CD4-positive, alpha-beta T cell treated with Interleukin-4 for 4 hours (primary cell): ENCODE measurements at regions not wholly inside any gene's neighbourhood (a gene's known extent, or its start where the extent isn't known, plus 50 kb on each side); places are given as distances from the start of the nearest gene placed in this dataset.

Source experiments
- DNase-seq: peaks from one replicate; pipeline ENCODE4 v3.0.0-alpha.2; 2020

DNA sequence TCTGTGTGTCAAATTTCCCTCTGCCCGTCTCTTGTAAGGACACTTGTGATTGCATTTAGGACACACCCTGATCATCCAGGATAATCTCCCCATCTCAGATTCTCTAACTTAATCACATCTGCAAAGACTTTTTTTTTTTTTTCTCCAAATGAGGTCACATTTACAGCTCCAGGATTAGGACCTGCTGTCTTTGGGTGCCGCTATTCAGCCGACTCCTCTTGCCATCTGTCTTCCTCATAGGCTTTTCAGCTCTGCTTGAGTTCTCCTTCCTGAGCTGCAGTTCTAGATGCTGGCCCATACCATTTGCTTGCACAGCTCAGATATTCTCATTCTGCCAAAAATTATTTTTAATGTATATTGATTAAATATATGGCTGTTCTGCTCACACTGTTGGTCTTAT, 94.3 kb upstream of the TLE3 start:
- DNase-seq = no peak

DNA sequence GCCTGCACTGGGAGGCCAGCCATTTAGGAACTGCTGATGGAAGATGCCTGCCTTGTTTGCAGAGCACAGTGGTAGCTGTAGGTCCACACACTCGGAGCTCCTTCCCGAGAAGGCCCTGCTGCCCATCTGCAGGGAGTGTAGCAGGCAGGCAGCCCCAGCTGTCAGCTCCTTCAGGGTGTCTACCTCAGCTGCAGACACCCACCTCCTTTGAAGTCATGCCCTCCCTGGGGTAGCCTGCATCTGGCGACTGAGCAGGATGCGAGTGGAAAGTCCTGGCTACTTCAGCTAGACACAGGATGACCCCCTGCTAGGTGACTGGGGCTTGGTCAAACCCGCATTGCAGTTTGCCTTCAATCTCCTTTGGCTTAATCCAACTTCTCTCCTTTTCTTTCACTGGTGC, 93.2 kb upstream of the TLE3 start:
- DNase-seq = no peak

DNA sequence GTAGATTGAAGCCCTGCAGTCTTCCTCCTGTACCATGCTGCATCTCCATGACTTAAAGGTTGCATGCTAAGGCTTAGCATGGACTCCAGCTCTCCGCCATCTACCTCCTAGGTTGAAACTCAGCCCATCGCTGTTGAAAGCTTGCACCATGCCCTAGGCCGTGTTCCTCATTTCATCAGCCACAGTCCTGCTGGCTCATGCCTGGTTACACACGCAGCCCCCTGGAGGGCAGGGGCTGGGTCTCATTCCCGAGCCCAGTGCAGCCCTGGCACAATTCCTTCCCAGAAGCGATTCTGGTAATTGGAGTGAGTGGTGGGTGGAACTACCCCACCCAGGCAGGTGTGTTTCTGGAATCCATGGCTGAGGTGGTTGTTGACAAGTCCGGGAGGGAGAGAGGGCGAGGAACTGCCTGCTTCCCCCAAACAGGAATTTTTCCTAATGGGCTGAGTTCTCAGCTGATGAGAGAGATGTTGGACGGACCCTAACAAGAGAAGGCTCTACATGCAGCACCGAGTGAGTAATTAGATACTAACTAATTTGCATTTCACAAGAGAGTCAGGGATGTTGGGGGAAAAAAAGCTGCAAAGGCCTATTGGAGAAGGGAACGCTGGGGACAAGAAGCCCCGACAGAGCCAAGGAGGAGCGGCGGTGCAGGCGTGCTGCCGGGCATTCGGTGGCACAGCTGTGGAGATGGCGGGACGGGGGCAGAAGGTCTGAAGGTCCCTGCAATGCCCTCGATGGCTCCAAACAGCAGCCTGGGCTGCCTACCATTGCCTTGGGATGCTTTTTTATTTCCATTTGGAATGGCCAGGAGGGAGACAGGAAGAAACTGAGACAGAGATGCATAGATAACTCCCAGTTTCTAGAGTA, 92.3 kb upstream of the TLE3 start:
- DNase-seq = no peak

DNA sequence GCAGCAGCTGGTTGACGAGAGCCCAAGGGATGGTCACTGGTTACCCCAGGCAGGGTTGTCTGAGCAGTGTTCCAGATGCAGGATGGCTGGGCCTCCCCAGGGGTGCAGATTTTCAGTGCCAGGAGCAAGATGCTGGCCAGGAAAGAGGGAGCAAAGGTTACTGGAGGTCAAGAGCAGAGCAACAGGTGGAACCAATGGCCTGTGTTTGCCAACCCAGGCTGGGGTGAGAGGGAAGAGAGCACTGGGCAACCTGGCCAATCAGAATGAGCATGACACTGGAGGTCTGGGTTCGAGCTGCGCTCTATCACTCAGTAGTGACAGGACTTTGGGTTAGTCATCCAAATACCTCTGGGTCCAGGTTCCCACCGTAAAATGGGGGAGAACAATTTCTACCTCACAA, 90.6 kb upstream of the TLE3 start:
- no peak for DNase-seq

DNA sequence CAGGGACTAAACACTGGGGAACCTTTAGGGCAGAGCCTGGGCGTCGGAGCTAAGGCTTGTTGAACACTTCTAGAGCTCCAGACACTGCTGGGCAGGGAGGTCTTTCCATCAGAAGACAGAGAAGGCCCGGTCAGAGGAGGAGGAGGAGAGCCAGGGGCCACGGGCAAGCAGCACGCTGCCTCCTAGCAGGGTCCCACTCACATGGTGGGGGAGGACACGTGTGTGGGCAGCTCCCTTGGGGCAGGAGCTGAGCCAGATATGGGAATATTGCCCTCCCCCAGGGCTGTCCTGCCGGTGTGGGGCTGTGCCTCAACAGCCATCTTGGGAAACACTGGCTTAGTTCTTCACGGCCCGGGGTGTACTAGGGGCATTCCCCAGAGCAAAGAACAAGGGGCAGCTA, 89.6 kb upstream of the TLE3 start:
- no peak for DNase-seq

DNA sequence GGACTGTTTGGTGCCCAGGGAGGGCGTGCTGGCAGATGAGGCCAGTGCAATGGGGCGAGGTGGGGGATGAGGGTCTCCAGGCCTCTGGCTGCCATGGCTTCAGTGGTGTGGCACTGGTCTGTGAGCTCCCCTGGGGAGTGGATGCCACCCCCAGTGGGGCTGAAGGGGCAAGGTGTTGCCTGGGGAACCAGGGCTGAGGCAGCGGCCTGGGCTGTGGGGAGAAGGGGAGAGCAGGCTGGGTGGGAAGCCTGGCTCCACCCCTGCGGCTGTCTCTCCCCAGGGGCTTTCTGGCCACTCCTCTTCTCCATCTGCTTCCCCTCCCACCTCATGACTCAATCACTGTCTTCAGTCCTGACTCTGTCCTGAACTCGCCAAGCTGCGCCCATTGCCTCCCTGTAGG, 88.4 kb upstream of the TLE3 start:
- no peak for DNase-seq

DNA sequence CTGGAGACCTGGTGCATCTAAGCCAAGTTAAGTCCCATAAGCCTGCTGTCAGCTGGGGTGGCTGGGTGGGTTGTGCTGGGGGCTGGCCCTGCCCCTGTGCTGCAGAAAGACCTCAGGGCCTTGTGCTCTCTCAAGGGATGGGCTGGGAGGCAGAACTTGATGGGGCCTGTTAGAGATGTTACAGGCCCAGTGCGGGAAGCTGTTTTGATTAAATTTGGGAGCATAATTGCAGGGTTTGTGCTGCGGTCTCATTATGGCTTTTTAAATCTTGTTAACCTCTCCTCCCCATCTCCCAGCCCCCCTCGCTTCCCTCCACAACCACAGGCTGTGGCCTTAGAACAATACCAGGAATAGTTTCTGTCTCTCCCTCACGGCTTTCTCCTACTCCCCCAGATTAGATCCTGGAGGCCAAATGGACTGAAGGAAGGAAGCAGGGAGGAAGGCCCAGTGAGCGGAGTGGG, 87.6 kb upstream of the TLE3 start:
- no peak for DNase-seq

DNA sequence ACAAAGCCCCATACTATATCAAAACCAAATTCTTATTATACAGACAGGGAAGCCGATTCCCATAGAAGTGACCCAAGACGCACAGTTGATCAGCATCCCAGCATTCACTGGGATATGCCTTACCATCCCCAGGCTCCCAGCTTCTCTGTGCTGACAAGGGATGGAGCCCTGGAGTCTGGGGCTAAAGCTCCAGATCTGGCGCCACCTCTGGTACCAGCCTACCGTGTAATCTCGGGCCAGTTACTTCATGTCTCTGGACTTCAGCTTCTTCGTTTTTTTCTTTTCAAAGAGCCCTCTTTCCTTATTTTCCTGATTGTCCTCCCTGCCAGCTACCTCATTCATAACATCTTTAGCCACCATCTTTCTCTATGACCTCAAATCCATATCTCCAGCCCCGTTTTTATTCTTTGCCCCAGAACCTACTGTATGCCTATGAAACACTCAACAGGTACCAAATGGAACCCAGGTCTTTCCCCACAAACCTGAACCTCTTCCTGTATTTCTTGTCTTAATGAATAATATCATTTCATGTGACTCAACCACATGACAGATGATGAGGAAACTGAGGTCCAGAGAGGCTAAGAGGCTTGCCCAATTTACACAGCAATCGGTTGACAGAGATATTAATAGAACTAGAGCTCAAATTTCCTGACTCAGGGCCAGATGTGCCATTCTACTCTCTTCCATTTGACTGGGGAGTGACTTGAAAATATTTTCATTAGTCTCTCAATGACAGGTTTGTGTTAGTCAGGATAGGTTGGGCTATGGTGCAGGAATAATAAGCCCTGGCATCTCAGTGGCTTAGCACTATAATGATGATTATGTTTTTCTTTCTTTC, 85.4 kb upstream of the TLE3 start:
- DNase-seq = no peak

DNA sequence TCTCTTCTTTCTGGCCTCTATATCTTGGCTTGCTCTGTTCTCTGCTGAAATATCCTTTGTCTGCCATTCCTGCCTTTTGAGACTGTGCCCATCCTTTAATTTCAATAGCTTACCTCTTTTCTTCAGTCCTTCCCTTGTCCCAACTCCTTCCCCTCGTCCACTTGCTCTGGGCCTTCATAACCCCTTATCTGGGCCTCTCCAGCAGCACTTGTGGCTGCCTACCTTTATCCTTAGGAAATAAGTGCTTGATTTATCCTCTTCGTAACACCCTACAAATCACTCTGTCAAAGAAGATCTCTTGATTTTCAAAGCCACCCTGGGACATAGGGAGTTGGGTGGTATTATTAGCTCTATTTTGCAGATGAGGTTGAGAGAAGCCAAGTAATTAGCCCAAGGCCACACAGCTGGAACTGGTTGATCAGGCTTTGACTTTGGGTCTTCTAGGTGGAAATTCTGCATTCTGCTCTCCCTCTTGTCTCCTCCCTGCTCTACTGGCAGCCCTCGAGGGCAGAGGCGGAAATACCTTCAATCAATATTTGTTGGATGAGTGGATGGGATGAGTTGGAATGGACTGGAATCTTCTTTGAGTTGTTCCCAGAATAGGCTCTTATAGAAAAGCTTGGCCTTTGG, 84.0 kb upstream of the TLE3 start:
- no peak for DNase-seq

DNA sequence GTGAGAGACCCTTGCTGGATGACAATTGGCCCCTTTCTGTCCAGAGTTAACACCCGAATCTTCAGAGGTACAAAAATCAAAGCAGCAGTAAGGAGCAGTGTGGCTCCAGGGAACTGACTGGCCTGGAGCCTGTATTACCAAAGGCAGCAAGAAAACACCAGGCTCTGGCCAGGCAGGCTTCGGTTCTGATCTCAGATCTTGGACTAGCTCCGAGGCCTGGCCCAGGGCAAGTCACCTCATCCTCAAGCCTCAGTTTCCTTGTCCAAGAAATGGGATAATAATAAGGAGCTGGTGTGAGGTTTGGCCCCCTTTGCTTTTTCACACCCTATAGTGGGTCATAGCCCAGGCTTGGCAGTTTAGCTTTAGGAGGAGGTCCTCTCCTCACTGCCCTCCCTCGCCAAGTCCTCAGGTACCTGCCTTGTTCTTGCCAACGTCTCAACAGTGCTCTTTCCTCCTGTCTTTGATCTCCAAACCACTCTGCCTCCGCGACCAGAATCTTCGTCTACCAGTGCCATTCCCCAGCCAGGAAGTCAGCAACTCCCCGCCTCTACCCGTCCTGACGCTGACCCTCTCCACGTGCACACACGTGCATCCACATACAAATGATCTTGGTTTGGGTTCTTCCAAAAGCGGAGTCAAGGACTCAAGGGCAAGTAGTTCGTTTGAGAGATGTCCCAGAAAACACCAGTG, 82.6 kb upstream of the TLE3 start:
- no peak for DNase-seq

DNA sequence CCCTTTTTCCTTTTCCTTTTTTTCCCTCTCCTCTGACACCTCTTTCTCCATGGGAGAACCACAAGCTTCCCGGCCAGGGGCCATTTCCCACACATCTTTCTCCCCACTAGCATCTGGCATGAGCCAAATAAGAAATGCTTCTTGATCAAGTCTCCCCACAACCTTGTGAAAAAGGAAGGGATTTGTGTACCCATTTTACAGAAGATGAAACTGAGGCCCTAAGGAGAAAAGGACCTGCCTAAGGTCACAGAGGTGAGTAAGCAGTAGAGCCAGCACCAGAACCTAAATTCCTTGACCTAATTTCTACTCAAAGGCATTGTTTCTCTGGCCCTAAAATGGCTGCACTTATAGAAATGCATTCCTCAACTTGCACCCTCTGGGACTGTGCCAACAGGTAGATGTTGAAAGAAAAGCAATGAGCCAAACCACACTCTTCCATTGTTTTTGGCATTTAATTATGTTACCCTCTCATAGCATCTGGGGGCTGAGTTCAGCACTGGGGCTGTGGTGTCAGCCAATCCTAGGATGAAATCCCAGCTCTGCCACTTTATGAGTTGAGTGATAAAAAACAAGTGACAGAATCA, 81.7 kb upstream of the TLE3 start:
- no peak for DNase-seq

DNA sequence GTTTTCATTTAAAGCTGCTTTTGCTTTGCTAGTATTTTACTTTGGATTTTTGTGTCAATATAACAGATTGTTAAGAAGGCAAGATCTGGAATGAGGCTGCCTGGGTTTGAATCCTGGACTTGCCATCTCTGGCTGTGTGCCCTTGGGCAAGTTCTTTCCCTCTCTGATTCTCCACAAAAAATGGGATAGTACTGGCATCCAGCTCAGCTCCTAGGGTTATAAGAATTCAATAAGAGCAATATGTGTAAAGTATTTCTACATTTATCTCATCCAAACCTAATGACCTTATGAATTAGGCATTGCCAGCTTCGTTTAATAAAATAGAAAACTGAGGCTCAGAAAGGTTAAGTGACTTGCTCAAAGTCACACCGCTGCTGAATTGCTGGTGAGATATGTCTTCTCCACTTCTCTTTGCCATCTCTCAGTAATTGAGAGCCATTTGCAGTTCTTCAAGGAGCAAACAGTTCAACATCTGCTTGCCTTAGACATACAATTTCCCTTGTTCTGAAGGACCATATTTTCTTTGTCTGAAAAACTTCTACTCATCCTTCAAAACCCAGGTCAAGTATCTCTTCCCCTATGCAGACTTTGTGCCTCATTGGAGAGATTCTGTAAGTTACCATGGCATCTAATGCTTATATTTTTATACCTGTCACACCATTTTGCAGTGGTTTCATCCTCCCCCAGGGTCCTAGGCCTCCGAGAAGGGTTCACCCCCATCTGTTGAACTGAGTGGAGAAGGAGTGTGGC, 80.8 kb upstream of the TLE3 start:
- no peak for DNase-seq

DNA sequence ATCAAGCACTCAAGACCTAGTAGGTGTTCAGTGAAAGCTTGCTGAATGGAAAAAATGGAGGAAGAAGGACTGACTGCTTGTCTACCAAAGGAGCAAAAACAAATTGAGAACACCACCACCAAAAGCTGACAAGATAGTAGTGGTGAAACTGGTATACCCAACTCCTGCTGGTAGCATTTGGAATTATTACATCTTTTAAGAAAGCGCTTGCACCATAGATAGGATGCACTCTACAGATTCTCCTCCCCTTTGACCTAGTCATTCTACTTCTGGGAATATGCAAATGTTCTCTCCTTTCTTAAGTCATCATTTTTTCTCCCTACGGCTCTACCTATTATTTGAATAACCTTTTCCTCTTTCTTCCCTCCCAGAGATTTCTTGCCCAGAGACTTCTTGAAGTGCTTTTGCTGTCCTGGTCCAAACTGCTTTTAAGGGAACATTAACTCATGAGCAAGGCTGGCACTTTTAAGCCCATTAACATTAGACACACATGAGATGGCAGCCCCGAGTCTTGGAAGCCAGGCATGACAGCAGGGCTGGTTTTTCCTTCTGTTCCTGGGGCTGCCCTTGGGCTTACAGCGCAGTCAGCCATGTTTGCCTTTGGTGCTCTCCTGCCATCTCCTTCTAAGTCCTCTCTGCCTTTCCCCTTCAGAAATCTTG, 75.0 kb upstream of the TLE3 start:
- no peak for DNase-seq

DNA sequence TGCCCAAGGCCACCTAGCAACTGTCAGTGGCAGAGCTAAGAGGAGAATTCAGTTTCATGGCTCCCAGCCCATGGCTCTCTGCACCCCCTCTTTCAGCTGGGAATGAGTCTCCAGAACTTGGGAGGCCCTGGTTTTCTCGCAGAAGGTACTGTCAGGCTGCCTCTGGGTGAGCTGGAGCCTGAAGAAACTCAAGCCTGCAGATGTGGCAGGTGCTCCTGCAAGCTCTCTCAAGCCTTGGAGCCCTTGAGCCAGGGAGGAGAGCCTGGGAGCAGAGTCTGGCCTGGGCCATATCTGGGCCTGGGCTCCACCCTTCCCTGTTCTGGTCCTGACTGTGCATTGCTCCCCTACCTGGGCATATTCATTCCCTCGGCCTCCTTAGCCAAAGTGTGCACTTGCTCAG, 74.4 kb upstream of the TLE3 start:
- DNase-seq = no peak

DNA sequence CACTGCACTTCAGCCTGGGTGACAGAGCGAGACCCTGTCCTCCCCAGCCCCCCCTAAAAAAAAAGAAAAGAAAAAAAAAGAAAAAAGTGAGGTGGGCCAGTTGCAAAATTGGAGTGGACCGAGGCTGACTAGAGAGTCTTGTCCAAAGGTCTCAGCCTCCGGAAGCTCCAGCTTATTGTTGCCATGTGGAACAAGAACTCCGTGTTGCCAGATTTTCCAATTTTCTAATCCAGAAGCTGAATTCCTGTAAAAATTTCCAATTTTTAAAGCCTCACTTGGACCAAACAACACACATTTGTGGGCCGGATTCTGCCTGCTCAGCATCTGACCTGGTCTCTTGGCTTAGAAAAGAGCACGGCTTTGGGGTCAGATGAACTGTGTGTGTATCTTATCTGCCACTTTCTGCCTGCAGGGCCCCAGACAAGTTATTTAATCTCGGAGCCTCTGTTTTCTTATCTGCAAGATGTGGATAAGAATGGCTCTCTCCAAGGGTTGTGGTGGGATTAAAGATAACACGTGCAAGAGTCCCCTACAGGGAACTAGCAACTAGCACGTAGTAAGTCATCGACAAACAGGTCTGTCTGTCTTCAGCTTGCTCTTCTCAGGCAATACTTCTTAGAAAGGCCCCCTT, 73.7 kb upstream of the TLE3 start:
- DNase-seq = no peak

DNA sequence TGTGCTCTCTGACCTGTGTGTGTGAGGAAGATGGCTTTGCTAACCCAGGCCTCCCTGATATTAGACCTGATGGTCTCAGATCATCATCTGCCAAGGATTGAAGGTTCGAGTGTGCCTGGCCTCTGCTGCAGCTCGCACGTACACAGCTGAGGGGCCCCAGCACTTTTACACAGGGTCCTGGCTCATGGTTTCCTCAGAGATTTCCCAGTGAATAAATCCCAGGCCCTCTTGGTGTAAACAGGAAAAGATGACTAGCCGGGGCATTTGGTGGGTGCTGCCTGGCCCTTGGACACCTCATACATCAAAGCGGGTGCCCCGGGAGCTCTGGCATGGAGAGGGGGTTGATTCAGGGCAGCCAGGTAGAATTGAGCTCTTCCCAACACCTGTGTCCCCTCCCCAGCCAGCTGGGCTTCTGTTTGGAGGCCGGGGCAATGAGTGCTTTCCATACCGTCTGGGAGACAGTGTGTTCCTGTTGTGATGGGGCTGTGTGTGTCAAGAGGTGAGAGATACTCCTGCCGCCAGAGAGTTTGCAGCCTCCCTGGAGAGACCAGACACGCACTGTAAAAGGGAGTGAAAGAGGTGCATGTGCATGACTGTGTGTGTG, 72.5 kb upstream of the TLE3 start:
- no peak for DNase-seq

DNA sequence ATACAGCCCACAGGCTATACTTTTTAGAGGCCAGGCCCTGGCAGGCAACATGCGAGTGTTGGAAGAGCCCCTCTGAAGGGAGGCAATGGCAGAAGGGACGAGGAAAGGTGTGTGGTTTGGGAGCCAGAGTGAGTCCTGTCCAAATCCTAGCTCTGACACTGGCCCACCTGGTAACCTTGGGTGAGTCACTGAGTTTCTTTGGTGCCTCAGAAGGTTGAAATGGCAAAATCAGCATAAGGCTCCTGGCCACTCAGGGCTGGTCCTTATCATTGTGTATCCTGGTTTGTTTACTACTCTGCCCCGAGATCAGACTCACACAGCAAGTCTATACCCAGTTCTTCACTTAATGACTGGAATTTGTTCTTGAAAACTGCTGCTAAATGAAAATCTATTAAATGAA, 71.4 kb upstream of the TLE3 start:
- no peak for DNase-seq

DNA sequence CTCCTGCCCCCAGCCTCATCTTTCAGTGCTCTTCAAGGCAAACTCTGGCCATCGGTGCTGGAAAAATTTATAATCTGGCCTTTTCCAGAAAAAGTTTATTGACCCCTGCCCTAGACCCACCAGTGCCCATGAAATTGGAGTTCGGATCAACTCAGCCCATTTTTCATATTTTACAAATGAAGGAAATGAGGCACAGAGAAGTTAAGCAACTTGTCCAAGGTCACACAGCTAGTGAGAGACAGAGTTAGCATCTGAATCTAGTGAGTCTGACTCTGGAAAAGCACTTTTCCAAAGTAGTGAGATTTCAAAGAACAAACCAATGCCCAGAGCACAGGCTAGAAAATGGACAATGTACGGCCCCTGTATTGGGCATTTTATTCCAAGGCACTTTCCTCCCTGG, 69.4 kb upstream of the TLE3 start:
- no peak for DNase-seq

DNA sequence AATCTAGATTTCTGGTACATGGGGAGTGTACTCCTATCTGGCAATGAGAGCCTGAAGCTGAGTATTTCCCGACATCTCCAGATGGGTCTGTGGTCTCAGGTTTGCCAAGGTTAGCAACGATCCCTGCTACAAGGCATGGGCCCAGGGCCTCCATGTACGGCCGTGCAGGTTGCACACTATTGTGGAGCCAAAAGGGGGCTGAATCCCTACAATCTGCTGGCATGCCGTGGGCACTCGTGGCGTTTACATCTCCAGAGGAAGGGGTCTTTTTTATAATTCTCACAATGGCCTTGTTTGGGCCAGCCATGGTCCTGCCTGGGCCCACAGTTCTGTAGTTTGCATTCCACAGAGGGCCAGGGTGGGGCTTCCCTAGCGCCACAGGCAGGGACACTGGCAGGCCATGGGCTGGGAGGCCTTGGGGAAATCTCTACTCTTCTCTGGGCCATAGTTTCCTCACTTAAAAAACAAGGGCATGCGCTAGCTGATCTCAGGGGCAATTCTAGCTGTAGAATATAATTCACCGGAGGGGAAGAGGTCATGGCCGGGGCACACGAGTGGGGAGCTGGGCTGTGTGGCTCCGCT, 68.9 kb upstream of the TLE3 start:
- DNase-seq = no peak

DNA sequence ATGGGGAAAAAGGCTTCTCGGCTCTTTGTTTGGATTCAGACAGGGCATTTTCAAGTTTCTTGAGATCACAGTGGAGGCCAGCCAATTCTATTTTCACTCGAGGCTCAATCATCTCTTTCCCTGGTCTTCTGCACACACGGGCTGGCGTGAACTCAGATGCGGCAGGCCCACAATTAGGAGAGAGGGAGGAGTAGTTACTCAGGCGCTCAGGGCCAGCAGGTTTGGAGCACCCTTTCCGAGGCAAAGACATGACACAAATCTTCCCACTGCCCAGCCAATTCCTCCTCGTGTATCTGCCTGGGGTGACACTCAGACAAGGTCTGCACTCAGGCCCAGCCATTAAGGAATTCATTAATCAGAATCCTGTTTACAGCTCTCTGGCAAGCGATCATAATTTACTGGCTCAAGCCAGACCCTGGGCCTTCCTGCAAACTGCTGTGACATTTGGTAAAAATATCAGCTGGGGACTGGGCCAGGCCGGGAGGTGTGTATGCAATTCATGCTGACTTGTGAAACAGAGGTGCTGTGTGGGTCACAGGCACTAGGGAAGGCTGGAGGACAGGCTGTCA, 68.1 kb upstream of the TLE3 start:
- no peak for DNase-seq
